ENCODE measurements at regions not wholly inside any gene's neighbourhood (a gene's known extent, or its start where the extent isn't known, plus 50 kb on each side); places are given as distances from the start of the nearest gene placed in this dataset.

- TF ChIP-seq CTCF (IDR thresholded peaks at IDR 0.05 in 8 of 11, conservative IDR thresholded peaks at IDR 0.05 in 3 of 11) (no peak), POLR2A (IDR thresholded peaks at IDR 0.05) (no peak)
Measured at GRCh38 chr19:24003537-24003936, 83.5 kb upstream of the ZNF254 start.

Data from spleen (tissue), 7 donors.